Sigmoid colon (tissue), 6 donors: ENCODE measurements at regions not wholly inside any gene's neighbourhood (a gene's known extent, or its start where the extent isn't known, plus 50 kb on each side); places are given as distances from the start of the nearest gene placed in this dataset.

Experiments
- DNase-seq: peaks from one replicate; pipeline ENCODE4 v3.0.0-alpha.2; 2019
- H3K27ac ChIP-seq, 4 donors: fragments of 200-600 bp; sonication (generic); one replicate each; pipeline ENCODE4 v1.5.1; 2016 to 2019; ENCODE audit warnings: mild to moderate bottlenecking in 1 of 4
- H3K27me3 ChIP-seq, 3 donors: fragments of 200-600 bp; sonication (generic); one replicate each; pipeline ENCODE4 v1.5.1; 2019; ENCODE audit warnings: mild to moderate bottlenecking in 1 of 3
- H3K36me3 ChIP-seq, 4 donors: fragments of 200-600 bp; sonication (generic); one replicate each; pipeline ENCODE4 v1.5.1; 2016 to 2019
- H3K4me1 ChIP-seq, 4 donors: fragments of 200-600 bp; sonication (generic); one replicate each; pipeline ENCODE4 v1.5.1; 2017 to 2019
- H3K4me3 ChIP-seq, 4 donors: fragments of 200-600 bp; sonication (generic); one replicate each; pipeline ENCODE4 v1.5.1; 2017 to 2019; ENCODE audit warnings: mild to moderate bottlenecking in 2 of 4, moderate library complexity in 1 of 4
- H3K9me3 ChIP-seq, 4 donors: fragments of 200-600 bp in 3 of 4; sonication (generic) in 3 of 4; one replicate each; pipeline versions ENCODE4 v1.5.1 to v1.6.1; 2013 to 2019
- CTCF ChIP-seq, 4 experiments: fragments of 450-650 bp in 3 of 4; fragments of 200-600 bp in 1 of 4; IDR thresholded peaks; one replicate each; pipeline ENCODE4 v1.5.1; 2016 to 2019; ENCODE audit warnings: antibody characterized with exemption in 4 of 4, mild to moderate bottlenecking in 3 of 4, moderate library complexity in 2 of 4
- EP300 ChIP-seq, 4 donors: sonication (generic); formaldehyde crosslinking; IDR thresholded peaks; one replicate each; pipeline ENCODE4 v1.6.1; 2017; ENCODE audit warnings: antibody characterized with exemption in 4 of 4
- POLR2A ChIP-seq, 2 donors: fragments of 450-650 bp; IDR thresholded peaks; one replicate each; pipeline ENCODE4 v1.6.1; 2016; ENCODE audit warnings: antibody characterized with exemption in 2 of 2, mild to moderate bottlenecking in 2 of 2, moderate library complexity in 2 of 2
- POLR2AphosphoS5 ChIP-seq, 4 donors: sonication (generic); formaldehyde crosslinking; IDR thresholded peaks; one replicate each; pipeline ENCODE4 v1.6.1; 2017; ENCODE audit warnings: antibody characterized with exemption in 4 of 4
- WGBS, 2 donors: extraction: QIAGEN DNeasy Blood & Tissue Kit; methylation state at CpG; one replicate each; pipeline ENCODE4 v1.1.7; 2013; 5-methylcytosine and 5-hydroxymethylcytosine counted together
- intact Hi-C: fragments of 100-400 bp; cut with DNase I; formaldehyde crosslinking; loops from one replicate; pipeline ENCODE4 v1.15.1; 2023
- donor health status: healthy with polysubstance abuse.
- donor health status: healthy.

GRCh38 chr2:60275958-60276357 lies 277.5 kb downstream of the BCL11A start:
- TF ChIP-seq CTCF (IDR thresholded peaks at IDR 0.05): no peak
- no peak for TF ChIP-seq EP300 (IDR thresholded peaks at IDR 0.05)
- no peak for TF ChIP-seq POLR2A (IDR thresholded peaks at IDR 0.05)
- no peak for TF ChIP-seq POLR2AphosphoS5 (IDR thresholded peaks at IDR 0.05)
- no peak for DNase-seq

DNA sequence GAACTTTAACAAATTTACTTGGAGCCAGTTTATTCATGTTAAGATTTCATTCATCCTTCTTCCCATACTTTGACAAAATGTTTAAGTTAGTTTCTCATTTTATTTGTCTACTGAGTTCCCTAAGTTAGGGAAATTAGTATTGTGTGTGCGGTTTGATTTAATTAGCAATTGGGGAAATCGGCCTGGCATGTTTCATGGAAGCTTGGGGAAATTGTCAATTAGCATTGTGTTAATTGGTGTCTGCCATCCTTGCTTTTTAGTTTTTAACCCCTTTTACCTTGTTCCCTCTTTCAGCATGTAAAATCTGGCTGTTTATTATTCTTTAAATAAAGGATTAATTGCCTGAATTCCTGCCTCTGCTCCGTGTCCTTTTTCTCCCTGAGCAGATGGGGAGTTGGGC lies 279.6 kb downstream of the BCL11A start:
- Histone ChIP-seq H3K4me1 (no peaks in the 10 kb centered on the region), H3K9me3 (peaks cover 0 to 7% (median 1%) of the 10 kb centered on the region in 4 donors), H3K4me3 (no peak overlapping the region), H3K27ac (no peak overlapping the region), H3K27me3 (no peaks in the 10 kb centered on the region), H3K36me3 (no peaks in the 10 kb centered on the region)
- 85 to 89% methylated on average over 3 of the region's 3 CpGs for WGBS, 2 donors
- intact Hi-C loops: no loop called here
- no peak for TF ChIP-seq POLR2AphosphoS5 (IDR thresholded peaks at IDR 0.05)
- no peak for TF ChIP-seq EP300 (IDR thresholded peaks at IDR 0.05)
- no peak for TF ChIP-seq CTCF (IDR thresholded peaks at IDR 0.05)
- no peak for DNase-seq

More at GRCh38 chr2:60275958-60276357, 277.5 kb downstream of the BCL11A start:
- Histone ChIP-seq H3K4me3 (no peak overlapping the region), H3K4me1 (no peaks in the 10 kb centered on the region), H3K9me3 (peaks cover 0 to 7% (median 1%) of the 10 kb centered on the region in 4 donors), H3K27ac (no peak overlapping the region), H3K27me3 (no peaks in the 10 kb centered on the region), H3K36me3 (no peaks in the 10 kb centered on the region)
- intact Hi-C loops: no loop called here
- 93 to 95% methylated on average over 3 of the region's 3 CpGs for WGBS, 2 donors

DNA sequence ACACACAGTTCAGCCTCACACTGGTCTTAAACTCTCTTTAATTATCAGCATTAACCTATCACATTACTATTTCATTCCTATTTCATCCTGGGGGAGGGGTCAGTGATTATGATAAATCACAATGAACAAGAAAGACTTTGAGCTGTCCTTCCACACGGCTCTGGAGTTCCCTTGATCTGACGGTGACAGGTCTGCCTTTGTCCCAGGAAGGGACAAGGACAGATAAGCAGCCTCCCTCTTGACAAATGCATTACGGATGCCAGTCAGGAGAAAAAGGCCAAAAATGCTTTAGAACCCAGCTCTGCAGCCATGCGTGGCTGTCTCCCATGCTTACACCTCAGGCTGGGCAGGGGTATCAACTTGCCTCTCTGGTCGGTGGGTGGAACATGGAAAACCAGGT lies 281.7 kb downstream of the BCL11A start:
- H3K27me3 ChIP-seq: no peaks in the 10 kb centered on the region
- no peak overlapping the region for H3K27ac ChIP-seq
- H3K9me3 ChIP-seq: peaks cover 0 to 7% (median 1%) of the 10 kb centered on the region in 4 donors
- TF ChIP-seq POLR2AphosphoS5 (IDR thresholded peaks at IDR 0.05) (no peak), POLR2A (IDR thresholded peaks at IDR 0.05) (no peak), CTCF (IDR thresholded peaks at IDR 0.05) (no peak), EP300 (IDR thresholded peaks at IDR 0.05) (no peak)
- H3K36me3 ChIP-seq: no peaks in the 10 kb centered on the region
- WGBS, 2 donors: 76 to 85% methylated on average over 5 of the region's 5 CpGs
- no peaks in the 10 kb centered on the region for H3K4me1 ChIP-seq
- intact Hi-C loops: no loop called here
- no peak for DNase-seq
- no peak overlapping the region for H3K4me3 ChIP-seq

DNA sequence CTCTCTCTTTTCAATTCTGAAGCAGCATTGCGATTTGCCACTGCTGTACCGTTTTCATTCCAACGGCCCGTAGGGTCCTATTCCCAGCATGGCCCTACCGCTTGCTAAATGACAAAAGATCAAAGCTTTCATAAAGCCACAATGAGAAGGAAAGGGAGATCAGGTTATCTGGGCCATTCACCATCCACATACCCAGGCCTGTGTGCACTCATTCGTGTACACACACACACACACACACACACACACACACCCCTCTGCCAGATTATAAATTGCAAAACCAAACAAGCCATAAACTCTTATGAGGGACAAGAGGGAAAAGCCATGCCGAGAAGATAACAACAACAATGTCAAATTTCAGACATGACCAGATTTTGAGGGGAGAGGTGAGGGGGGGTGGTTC lies 282.3 kb downstream of the BCL11A start:
- H3K4me1 ChIP-seq: no peaks in the 10 kb centered on the region
- no peak for DNase-seq
- 61 to 78% methylated on average over 7 of the region's 7 CpGs for WGBS, 2 donors
- no peak overlapping the region for H3K27ac ChIP-seq
- intact Hi-C loops: no loop called here
- H3K9me3 ChIP-seq: peaks cover 0 to 7% (median 1%) of the 10 kb centered on the region in 4 donors
- TF ChIP-seq CTCF (IDR thresholded peaks at IDR 0.05): no peak
- H3K27me3 ChIP-seq: no peaks in the 10 kb centered on the region
- H3K4me3 ChIP-seq: no peak overlapping the region
- H3K36me3 ChIP-seq: no peaks in the 10 kb centered on the region

GRCh38 chr2:60268661-60269060 lies 284.8 kb downstream of the BCL11A start:
- Histone ChIP-seq H3K9me3 (no peaks in the 10 kb centered on the region), H3K36me3 (no peaks in the 10 kb centered on the region), H3K4me3 (no peak overlapping the region), H3K4me1 (no peaks in the 10 kb centered on the region), H3K27ac (no peak overlapping the region), H3K27me3 (no peaks in the 10 kb centered on the region)
- WGBS, 2 donors: 95% methylated on average over 2 of the region's 2 CpGs
- intact Hi-C loops: no loop called here
- TF ChIP-seq POLR2A (IDR thresholded peaks at IDR 0.05): no peak
- TF ChIP-seq CTCF (IDR thresholded peaks at IDR 0.05): no peak
- no peak for DNase-seq
